B cell (primary cell): ENCODE measurements at regions not wholly inside any gene's neighbourhood (a gene's known extent, or its start where the extent isn't known, plus 50 kb on each side); places are given as distances from the start of the nearest gene placed in this dataset.

Experiments
- ATAC-seq: fragments of 200-7000 bp; cut with Tn5 transposase; one replicate; pipeline ENCODE4 v1.10.0; 2021; ENCODE audit warnings: low read depth, mild to moderate bottlenecking, moderate number of reproducible peaks, moderate library complexity
- CTCF ChIA-PET: fragments of 350-600 bp; sonication (Branson Sonifier 250); formaldehyde crosslinking; loops from one replicate; lab custom pipeline; 2021; ENCODE audit warnings: antibody characterized with exemption, inconsistent platforms; lab: Charles Lee
- POLR2A ChIA-PET: fragments of 350-600 bp; sonication (Branson Sonifier 250); formaldehyde crosslinking; loops from one replicate; lab custom pipeline; 2021; ENCODE audit warnings: antibody characterized with exemption; lab: Charles Lee
- DNase-seq: peaks from one replicate; pipeline ENCODE4 v3.0.0; 2013
- H2AFZ ChIP-seq: 2 replicates; pipeline ENCODE4 v1.6.1; 2012; ENCODE audit warnings: mild to moderate bottlenecking, low read depth, low read length; ENCODE audit not compliant: insufficient read depth, poor library complexity, severe bottlenecking
- H3K27ac ChIP-seq, 2 donors: 1 replicate in 1 of 2; 2 replicates in 1 of 2; pipeline ENCODE4 v1.5.1; 2012 to 2013; ENCODE audit warnings: low read length in 2 of 2, mild to moderate bottlenecking in 2 of 2, moderate library complexity in 1 of 2
- H3K27me3 ChIP-seq, 4 experiments: fragments of 200-600 bp in 1 of 4; sonication (generic) in 1 of 4; replicated peaks in 1 of 4; 1 replicate in 2 of 4; 2 replicates in 2 of 4; pipeline versions ENCODE4 v1.6.1 to v1.7.0; 2013 to 2016; ENCODE audit warnings: low read length in 3 of 4, mild to moderate bottlenecking in 2 of 4, mixed read lengths in 1 of 4, moderate library complexity in 1 of 4; ENCODE audit not compliant: insufficient read depth in 4 of 4, control insufficient read depth in 3 of 4; ENCODE audit errors: control extremely low read depth in 1 of 4
- H3K36me3 ChIP-seq, 2 experiments: replicated peaks in 1 of 2; 1 replicate in 1 of 2; 2 replicates in 1 of 2; pipeline versions ENCODE4 v1.6.1 to v1.7.1; 2013; ENCODE audit warnings: low read length in 1 of 2; ENCODE audit not compliant: insufficient read depth in 2 of 2, control insufficient read depth in 1 of 2; ENCODE audit errors: control extremely low read depth in 1 of 2, extremely low read depth in 1 of 2
- H3K4me1 ChIP-seq, 2 donors: fragments of 200-600 bp in 1 of 2; sonication (generic) in 1 of 2; 1 replicate in 1 of 2; 2 replicates in 1 of 2; pipeline versions ENCODE4 v1.5.1 to v1.6.1; 2013 to 2017; ENCODE audit warnings: low read length in 2 of 2; ENCODE audit not compliant: control insufficient read depth in 2 of 2, insufficient read depth in 2 of 2
- H3K4me2 ChIP-seq: replicated peaks from 2 replicates; pipeline ENCODE3; 2012; ENCODE audit warnings: mild to moderate bottlenecking, low read depth, low read length; ENCODE audit not compliant: poor library complexity, severe bottlenecking
- H3K4me3 ChIP-seq, 5 experiments: fragments of 200-600 bp in 1 of 5; sonication (generic) in 1 of 5; 1 replicate in 3 of 5; 2 replicates in 2 of 5; pipeline versions ENCODE4 v1.5.1 to v1.7.0; 2011 to 2016; ENCODE audit warnings: low read length in 4 of 5, mild to moderate bottlenecking in 4 of 5, low read depth in 2 of 5, control low read depth in 1 of 5, moderate library complexity in 1 of 5; ENCODE audit not compliant: insufficient read depth in 1 of 5; ENCODE audit errors: control extremely low read depth in 1 of 5, extremely low read depth in 1 of 5
- H3K79me2 ChIP-seq: fragments of 200-600 bp; sonication (generic); one replicate; pipeline ENCODE4 v1.6.0; 2016; ENCODE audit warnings: low read length; ENCODE audit not compliant: control insufficient read depth, insufficient read depth
- H3K9ac ChIP-seq: fragments of 200-600 bp; sonication (generic); 2 replicates; pipeline ENCODE4 v1.6.1; 2017; ENCODE audit warnings: mild to moderate bottlenecking, low read length, moderate library complexity
- H3K9me3 ChIP-seq, 3 donors: one replicate each; pipeline versions ENCODE4 v1.6.1 to v1.7.1; 2013; ENCODE audit warnings: low read length in 2 of 3; ENCODE audit not compliant: control insufficient read depth in 2 of 3, insufficient read depth in 1 of 3; ENCODE audit errors: control extremely low read depth in 1 of 3
- H4K20me1 ChIP-seq: 2 replicates; pipeline ENCODE4 v1.6.0; 2012; ENCODE audit warnings: mild to moderate bottlenecking, low read length; ENCODE audit not compliant: insufficient read depth, control insufficient read depth, poor library complexity, severe bottlenecking
- H3K27ac Mint-ChIP-seq: one replicate; pipeline ENCODE4 v1.8.0; 2021; ENCODE audit warnings: mixed read lengths
- H3K27me3 Mint-ChIP-seq: one replicate; pipeline ENCODE4 v1.8.0; 2021; ENCODE audit warnings: mixed read lengths
- H3K4me1 Mint-ChIP-seq: one replicate; pipeline ENCODE4 v1.8.0; 2021; ENCODE audit warnings: mixed read lengths
- H3K4me3 Mint-ChIP-seq: one replicate; pipeline ENCODE4 v1.8.0; 2021; ENCODE audit warnings: mixed read lengths
- H3K9me3 Mint-ChIP-seq: one replicate; pipeline ENCODE4 v1.8.0; 2022; ENCODE audit warnings: mixed read lengths; ENCODE audit not compliant: insufficient read depth
- EZH2 ChIP-seq: IDR thresholded peaks from 2 replicates; pipeline ENCODE4 v1.6.1; 2012; ENCODE audit warnings: borderline replicate concordance, low read depth, mild to moderate bottlenecking, moderate library complexity, low read length; ENCODE audit not compliant: insufficient read depth, poor library complexity, severe bottlenecking
- WGBS: methylation state at CpG from one replicate; pipeline ENCODE4 v1.1.5; 2013; ENCODE audit warnings: missing lambda C conversion rate; ENCODE audit not compliant: insufficient coverage; 5-methylcytosine and 5-hydroxymethylcytosine counted together
- intact Hi-C: fragments of 100-400 bp; cut with micrococcal nuclease; formaldehyde crosslinking; loops from one replicate; pipeline ENCODE4 v1.10.0; 2022
- TF ChIP-seq, protein P1 (sequence below): fragments of 200-600 bp; IDR thresholded peaks from one replicate; pipeline ENCODE4 v1.8.0; 2022; ENCODE audit warnings: antibody characterized with exemption, mild to moderate bottlenecking

DNA sequence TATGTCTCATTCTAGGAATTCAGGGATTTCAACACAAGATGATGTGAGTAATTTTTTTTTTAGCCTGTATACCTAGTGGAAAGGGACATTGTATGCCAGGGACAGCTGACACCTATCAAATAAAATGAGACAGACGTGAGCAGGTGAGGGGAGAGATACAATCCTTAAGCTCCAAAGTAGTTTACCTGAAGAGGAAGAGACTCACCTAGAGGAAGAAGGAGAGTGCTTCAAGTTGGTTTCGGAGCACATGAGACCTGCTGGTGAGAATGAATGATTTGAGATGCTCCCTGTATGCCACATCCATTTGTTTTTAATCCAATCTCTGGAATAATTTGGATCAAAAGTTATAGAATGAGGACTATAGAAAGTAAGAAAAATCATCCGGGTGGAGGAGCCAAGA, 915.4 kb upstream of the FBXO33 start:
- H2AFZ ChIP-seq, result no peak overlapping the region
- POLR2A ChIA-PET, result no interaction called here
- intact Hi-C loops, result no loop called here
- TF ChIP-seq EZH2, result no peak
- TF ChIP-seq, protein P1, sequence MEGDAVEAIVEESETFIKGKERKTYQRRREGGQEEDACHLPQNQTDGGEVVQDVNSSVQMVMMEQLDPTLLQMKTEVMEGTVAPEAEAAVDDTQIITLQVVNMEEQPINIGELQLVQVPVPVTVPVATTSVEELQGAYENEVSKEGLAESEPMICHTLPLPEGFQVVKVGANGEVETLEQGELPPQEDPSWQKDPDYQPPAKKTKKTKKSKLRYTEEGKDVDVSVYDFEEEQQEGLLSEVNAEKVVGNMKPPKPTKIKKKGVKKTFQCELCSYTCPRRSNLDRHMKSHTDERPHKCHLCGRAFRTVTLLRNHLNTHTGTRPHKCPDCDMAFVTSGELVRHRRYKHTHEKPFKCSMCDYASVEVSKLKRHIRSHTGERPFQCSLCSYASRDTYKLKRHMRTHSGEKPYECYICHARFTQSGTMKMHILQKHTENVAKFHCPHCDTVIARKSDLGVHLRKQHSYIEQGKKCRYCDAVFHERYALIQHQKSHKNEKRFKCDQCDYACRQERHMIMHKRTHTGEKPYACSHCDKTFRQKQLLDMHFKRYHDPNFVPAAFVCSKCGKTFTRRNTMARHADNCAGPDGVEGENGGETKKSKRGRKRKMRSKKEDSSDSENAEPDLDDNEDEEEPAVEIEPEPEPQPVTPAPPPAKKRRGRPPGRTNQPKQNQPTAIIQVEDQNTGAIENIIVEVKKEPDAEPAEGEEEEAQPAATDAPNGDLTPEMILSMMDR, result no peak
- no peak overlapping the region for H3K4me2 ChIP-seq
- Mint-ChIP-seq H3K9me3 (no peaks in the 10 kb centered on the region), H3K4me1 (no peaks in the 10 kb centered on the region), H3K27ac (no peak overlapping the region), H3K4me3 (no peak overlapping the region), H3K27me3 (no peaks in the 10 kb centered on the region)
- ATAC-seq (no peak), DNase-seq (no peak)
- H3K36me3 ChIP-seq, result no peaks in the 10 kb centered on the region
- H3K27me3 ChIP-seq, result no peaks in the 10 kb centered on the region
- H3K27ac ChIP-seq, result no peak overlapping the region
- H3K4me3 ChIP-seq, result no peak overlapping the region
- no peaks in the 10 kb centered on the region for H4K20me1 ChIP-seq
- H3K4me1 ChIP-seq, result no peaks in the 10 kb centered on the region
- CTCF ChIA-PET, result no interaction called here
- H3K9me3 ChIP-seq, result no peaks in the 10 kb centered on the region
- no peaks in the 10 kb centered on the region for H3K79me2 ChIP-seq
- WGBS, result 100% methylated on average over 1 of the region's 3 CpGs
- no peak overlapping the region for H3K9ac ChIP-seq

DNA sequence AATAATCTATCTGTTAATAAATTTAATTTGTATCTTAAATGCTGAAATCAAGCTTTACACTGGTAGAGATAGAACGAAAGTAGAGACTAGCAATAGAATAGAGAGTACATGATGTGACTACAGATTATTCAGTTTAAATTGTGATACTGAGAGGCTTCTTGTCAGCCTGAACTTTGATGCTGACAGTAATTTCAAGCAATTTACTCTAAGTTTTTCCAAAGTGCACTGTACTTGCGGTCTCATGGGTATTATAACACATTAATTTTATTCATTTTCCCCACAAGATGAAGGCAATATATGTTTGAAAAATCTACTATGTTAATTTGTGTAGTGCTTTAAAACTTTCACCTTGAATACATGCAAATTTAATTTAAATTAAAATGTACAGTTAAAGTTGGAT, 914.0 kb upstream of the FBXO33 start:
- no peaks in the 10 kb centered on the region for H3K9me3 ChIP-seq
- no peak for DNase-seq
- no peak for TF ChIP-seq EZH2
- TF ChIP-seq, protein P1, result no peak
- H3K79me2 ChIP-seq, result no peaks in the 10 kb centered on the region
- H4K20me1 ChIP-seq, result no peaks in the 10 kb centered on the region
- intact Hi-C loops, result no loop called here
- H3K27me3 ChIP-seq, result no peaks in the 10 kb centered on the region
- H3K36me3 ChIP-seq, result no peaks in the 10 kb centered on the region
- H3K4me1 Mint-ChIP-seq, result no peaks in the 10 kb centered on the region
- H3K27ac ChIP-seq, result no peak overlapping the region
- no peak overlapping the region for H3K4me2 ChIP-seq
- H3K9ac ChIP-seq, result no peak overlapping the region
- no peak overlapping the region for H2AFZ ChIP-seq
- ChIA-PET POLR2A (no interaction called here), CTCF (no interaction called here)
- 100% methylated on average over 1 of the region's 2 CpGs for WGBS
- H3K4me1 ChIP-seq, result no peaks in the 10 kb centered on the region
- no peak overlapping the region for H3K27ac Mint-ChIP-seq
- H3K4me3 ChIP-seq, result no peak overlapping the region
- no peak overlapping the region for H3K4me3 Mint-ChIP-seq
- no peak for ATAC-seq
- H3K27me3 Mint-ChIP-seq, result no peaks in the 10 kb centered on the region
- H3K9me3 Mint-ChIP-seq, result no peaks in the 10 kb centered on the region
